Left lobe of liver (tissue), 2 donors: ENCODE measurements at regions not wholly inside any gene's neighbourhood (a gene's known extent, or its start where the extent isn't known, plus 50 kb on each side); places are given as distances from the start of the nearest gene placed in this dataset.
"Not testable (repeated sequence)": the region's sequence is repeated elsewhere in the genome, so short reads cannot be mapped to it uniquely, and the experiment has no call there.

Source experiments
- ATAC-seq: fragments of 200-7000 bp; cut with Tn5 transposase; one replicate; pipeline ENCODE4 v1.9.1; 2020; ENCODE audit warnings: mild to moderate bottlenecking, moderate library complexity
- DNase-seq: peaks from one replicate; pipeline ENCODE4 v3.0.0-alpha.2; 2020; ENCODE audit warnings: low spot score
- donor health status: DM: no; HTN: no; CAD: no; lungs with moderate emphysema.
- donor health status: DM: no; HTN: yes; CAD: no.

GRCh38 chr2:52423111-52423510, 1344.5 kb upstream of the CHAC2 start:
- ATAC-seq (no peak), DNase-seq (no peak)

- DNase-seq (no peak), ATAC-seq (peak; percentile 92)
Measured at GRCh38 chr2:52416340-52416739, 1351.3 kb upstream of the CHAC2 start.

GRCh38 chr2:52414561-52415295, 1352.9 kb upstream of the CHAC2 start:
- ATAC-seq (no peak), DNase-seq (no peak)

- DNase-seq, ATAC-seq: not testable (repeated sequence)
Measured at GRCh38 chr2:52409308-52410118, 1358.1 kb upstream of the CHAC2 start.

GRCh38 chr2:52405980-52406379, 1361.6 kb upstream of the CHAC2 start:
- DNase-seq = no peak
- ATAC-seq = no peak

- ATAC-seq (no peak), DNase-seq (no peak)
Measured at GRCh38 chr2:52404866-52405265, 1362.7 kb upstream of the CHAC2 start.

GRCh38 chr2:52404046-52404445, 1363.6 kb upstream of the CHAC2 start:
- no peak for DNase-seq
- no peak for ATAC-seq

GRCh38 chr2:52402128-52402527, 1365.5 kb upstream of the CHAC2 start:
- ATAC-seq = no peak

GRCh38 chr2:52396836-52397235, 1364.9 kb upstream of the NRXN1 start:
- ATAC-seq (peak; percentile 84), DNase-seq (no peak)

More at GRCh38 chr2:52402128-52402527, 1365.5 kb upstream of the CHAC2 start:
- DNase-seq = no peak

GRCh38 chr2:52395912-52396311, 1364.0 kb upstream of the NRXN1 start:
- no peak for ATAC-seq

GRCh38 chr2:52391621-52392020, 1359.7 kb upstream of the NRXN1 start:
- ATAC-seq (no peak), DNase-seq (no peak)

More at GRCh38 chr2:52395912-52396311, 1364.0 kb upstream of the NRXN1 start:
- no peak for DNase-seq

GRCh38 chr2:52390651-52391050, 1358.7 kb upstream of the NRXN1 start:
- no peak for ATAC-seq

GRCh38 chr2:52387937-52388590, 1356.1 kb upstream of the NRXN1 start:
- no peak for DNase-seq
- ATAC-seq = no peak

More at GRCh38 chr2:52390651-52391050, 1358.7 kb upstream of the NRXN1 start:
- no peak for DNase-seq

GRCh38 chr2:52386433-52387030, 1354.6 kb upstream of the NRXN1 start:
- no peak for ATAC-seq
- DNase-seq = no peak

- no peak for DNase-seq
Measured at GRCh38 chr2:52383541-52383940, 1351.6 kb upstream of the NRXN1 start.

GRCh38 chr2:52369178-52369577, 1337.2 kb upstream of the NRXN1 start:
- DNase-seq (no peak), ATAC-seq (no peak)

More at GRCh38 chr2:52383541-52383940, 1351.6 kb upstream of the NRXN1 start:
- no peak for ATAC-seq

- ATAC-seq = no peak
Measured at GRCh38 chr2:52368141-52368540, 1336.2 kb upstream of the NRXN1 start.

GRCh38 chr2:52365946-52366345, 1334.0 kb upstream of the NRXN1 start:
- ATAC-seq (no peak), DNase-seq (no peak)

More at GRCh38 chr2:52368141-52368540, 1336.2 kb upstream of the NRXN1 start:
- DNase-seq = no peak

- DNase-seq (no peak), ATAC-seq (no peak)
Measured at GRCh38 chr2:52356556-52356955, 1324.6 kb upstream of the NRXN1 start.

- ATAC-seq (no peak), DNase-seq (no peak)
Measured at GRCh38 chr2:52347292-52347691, 1315.4 kb upstream of the NRXN1 start.

- no peak for DNase-seq
- no peak for ATAC-seq
Measured at GRCh38 chr2:52345676-52346075, 1313.7 kb upstream of the NRXN1 start.
